NCI-H1436 treated with DMSO at 0.1 percent for 48 hours (cell line): ENCODE measurements at regions not wholly inside any gene's neighbourhood (a gene's known extent, or its start where the extent isn't known, plus 50 kb on each side); places are given as distances from the start of the nearest gene placed in this dataset.

Experiments used
- DNase-seq: peaks from one replicate; lab custom pipeline; 2025; lab: John Stamatoyannopoulos, UW

DNA sequence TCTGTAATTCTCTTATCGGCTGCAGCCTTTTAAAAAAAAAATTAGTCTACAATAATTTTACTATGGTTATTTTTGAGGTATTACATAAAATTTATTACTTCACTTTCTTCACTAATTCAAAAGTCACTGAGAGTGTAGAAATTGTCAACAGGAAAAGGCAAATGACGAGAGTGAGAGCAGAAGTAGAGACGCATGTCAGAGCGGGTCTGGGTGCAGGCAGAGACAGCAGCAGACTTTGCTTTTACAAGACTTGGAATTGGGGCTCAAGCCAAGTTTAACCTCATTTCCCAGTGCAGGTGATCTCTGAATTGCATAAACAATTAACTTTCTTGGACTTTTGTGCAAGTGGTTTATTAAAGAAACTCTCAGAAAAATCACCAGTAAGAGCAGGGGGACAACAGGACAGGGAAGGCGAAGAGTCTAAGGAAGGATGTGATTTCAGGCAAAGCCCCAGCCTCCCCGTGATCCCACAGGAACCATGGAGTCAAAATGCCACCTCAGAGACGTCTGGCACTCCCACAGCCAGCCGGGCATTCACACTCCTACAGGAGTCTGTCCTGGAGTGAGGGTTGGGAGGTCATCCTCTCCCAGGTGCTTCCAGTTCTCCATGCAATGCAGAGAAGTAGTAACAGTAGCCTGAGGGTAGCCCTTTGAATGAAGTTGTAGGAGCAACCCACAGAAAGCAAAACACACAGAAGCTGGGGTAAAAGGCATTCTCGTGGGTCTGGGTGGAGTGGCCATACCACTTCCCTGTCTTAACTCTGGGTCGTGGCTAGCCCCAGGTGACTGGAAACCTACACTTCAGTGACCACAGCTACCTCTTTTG is 274.0 kb upstream of the TGFBR2 start:
- no peak for DNase-seq

DNA sequence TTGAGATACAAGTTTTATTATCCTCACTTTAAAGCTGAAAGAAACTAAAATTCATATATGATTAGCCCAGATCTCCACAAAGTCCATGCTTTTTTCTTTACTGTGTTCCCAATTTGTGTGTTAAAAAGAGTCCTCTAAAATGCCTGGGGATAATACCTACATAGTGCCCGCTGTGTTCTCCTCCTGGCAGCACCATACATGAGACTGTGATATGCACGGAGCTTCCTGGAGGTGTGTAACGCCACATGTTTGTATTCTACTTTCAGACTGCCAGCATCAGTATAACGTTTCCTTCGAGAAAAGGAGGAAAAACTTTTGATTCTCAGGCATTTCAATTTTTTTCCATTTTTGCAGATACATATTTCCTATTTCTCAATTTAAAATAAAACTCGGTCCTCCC is 273.3 kb upstream of the TGFBR2 start:
- no peak for DNase-seq

DNA sequence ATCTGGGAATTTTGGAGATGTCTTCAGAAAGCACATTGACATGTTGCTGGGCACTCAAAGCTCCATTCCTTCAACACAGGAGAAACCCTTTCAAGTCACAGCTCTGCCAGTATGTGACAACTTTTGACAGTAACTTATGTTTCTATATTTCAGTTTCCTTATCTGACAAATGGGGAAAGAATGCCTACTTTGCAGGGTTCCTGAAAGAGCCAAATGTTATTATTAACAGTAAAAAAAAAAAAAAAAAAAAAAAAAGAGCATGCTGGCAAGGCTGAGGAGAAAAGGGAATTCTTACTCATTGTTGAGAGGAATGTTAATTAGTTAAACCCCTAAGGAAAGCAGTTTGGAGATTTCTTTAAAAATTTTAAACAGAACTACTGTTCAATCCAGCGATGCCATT is 272.5 kb upstream of the TGFBR2 start:
- no peak for DNase-seq

DNA sequence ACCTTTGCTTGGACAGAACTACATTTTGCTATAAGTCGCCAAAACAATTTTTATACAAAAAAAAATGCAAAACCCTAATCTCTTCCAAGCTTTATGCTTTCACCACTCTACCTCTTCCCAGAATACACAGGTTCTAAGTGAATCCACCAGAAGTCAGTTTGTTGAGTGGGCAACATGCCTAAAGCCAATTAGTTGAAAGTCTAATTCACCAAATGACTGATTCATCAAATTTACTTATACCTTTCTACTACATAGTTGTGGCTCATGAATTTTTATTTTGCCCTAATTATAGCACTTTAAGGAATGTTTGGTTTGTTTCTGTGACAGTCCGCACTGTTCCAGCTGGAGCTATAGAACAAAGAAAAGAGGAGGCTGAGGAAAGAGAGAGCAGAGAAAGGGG is 265.9 kb upstream of the TGFBR2 start:
- no peak for DNase-seq

DNA sequence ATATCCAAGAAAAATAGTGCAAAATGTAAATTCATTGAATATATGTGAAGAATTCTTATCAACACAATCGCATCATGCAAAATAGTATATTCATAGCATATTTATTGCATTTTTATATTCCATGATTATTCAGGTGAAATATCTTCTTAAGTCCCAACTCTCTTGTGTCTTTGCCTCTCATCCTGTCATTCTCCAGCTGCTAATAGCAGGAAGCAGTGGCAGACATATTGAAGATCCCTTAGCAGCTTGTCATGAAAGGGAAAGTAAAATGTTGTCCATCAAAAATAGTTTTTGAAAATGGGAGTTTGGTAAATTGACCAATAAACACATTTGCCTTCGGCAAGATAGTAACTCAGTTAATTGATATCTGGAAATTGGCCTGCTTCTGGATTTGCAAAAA is 265.3 kb upstream of the TGFBR2 start:
- no peak for DNase-seq

DNA sequence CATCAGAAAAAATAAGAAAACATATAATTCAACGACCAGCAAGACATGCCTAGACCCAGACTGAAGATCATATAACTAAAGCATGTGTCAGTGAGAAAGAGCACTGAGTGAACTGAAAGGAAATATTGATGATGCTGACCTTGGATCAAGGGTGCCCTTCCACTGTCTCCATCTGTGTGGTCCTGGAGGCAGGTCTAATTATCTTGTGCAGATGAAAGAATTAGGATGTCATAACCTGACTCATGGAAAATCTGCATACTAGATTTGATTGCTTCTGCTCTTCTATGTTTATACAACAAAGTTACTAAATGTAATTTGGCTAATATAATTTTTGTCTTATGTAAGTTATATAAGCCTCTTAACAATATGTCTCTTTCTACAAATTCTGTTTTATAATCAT is 264.6 kb upstream of the TGFBR2 start:
- DNase-seq, result no peak

DNA sequence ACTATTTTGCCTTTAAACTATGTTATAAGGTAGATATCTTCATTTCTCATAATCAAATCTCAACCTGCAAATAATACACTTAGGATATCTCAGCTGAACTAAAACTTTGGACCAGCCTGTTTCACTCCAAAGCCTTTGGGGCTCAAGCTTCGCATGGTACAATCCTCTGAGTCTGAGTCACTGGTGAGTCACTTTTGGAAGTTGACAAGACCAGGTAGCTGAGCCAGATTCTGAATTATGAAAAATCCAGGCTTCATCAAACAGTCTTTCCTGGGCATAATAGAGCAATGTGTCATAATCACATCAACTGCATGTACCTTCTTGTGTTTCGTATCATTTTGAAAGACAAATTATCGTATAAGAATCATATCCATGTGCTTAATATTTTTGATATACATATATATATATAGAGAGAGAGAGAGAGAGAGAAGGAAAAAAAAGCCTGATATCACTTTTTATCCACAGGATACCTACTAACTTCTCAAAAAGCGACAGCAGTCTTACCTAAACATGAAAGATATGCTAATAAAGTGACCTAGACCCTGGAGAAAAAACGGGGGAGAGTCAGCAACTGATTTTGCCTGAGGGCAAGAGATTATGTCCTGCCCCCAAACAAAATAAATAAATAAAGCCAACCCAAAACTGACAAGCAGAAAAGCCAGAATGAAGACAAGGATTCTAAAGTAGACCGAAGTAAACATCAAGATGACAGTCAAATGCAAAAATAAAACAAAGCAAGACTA is 263.9 kb upstream of the TGFBR2 start:
- DNase-seq, result no peak

DNA sequence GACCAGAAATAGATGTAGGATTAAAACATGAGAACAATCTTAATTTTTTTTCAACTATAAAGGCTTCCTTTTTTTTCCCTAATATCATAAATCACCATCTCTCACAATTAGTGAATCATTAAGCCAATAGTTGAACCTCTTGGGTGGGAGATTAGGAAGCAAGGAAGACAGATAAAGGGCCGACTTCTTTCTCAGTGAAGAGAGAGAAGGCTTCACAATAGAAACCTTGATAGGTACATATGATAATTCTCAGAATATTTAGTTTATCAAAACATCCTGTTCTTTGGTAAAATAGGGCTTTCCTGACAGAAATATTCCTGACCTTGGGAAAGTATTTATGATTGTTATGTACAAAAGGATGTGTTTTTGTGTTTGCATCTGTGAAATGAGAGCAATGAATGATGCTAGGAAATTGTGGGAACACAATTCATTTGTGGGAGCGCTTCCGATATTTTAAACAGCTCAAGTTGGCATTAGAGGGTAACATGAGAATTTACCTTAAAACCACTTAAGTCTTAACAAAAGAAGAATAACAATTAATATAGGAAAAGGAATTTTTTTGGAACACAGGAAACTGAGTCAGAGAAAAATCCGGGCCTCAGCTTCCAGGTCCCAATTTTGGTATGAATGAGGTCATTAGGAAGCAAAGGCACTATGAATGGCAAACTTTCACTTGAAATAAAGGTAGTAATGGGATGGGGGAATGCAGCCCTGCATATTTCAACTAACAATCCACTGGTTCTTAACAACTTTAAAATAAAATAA is 263.2 kb upstream of the TGFBR2 start:
- DNase-seq, result no peak

DNA sequence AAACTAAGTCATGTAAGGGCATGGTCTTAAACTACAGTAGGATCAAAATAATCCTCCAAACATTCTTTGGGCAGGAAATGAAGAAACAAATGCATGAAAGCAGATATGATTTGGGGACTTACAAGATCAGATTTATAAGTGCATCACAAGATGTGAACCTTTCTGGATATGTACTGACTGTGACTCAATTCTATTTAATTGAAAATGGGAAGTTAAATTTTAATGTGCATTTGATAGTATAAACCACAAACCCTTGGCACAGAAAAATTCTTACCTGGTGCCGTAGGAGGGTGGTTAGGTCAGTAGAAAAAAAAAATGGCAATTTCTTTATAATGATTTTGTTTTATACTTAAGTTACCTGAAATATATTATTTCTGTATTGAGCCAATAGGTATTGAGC is 262.5 kb upstream of the TGFBR2 start:
- no peak for DNase-seq

DNA sequence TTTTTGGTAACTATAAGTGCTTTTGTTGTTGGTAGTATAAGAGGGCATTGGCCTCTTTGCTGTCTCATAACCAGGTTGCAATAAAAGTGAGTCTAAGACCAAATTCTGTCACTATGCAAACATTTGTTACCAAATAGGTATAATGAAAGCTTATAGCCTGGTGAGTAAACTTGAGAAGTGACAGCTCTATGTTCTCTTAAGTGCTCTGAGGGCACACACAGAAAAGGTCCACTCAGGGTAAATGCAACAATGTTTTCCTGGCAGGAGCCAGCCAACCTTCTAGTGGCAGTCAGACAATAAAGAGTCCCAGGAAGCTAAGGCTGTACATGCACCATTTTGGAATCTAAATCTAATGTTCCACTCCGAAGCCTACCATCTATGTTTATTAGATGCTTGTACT is 262.1 kb upstream of the TGFBR2 start:
- no peak for DNase-seq

DNA sequence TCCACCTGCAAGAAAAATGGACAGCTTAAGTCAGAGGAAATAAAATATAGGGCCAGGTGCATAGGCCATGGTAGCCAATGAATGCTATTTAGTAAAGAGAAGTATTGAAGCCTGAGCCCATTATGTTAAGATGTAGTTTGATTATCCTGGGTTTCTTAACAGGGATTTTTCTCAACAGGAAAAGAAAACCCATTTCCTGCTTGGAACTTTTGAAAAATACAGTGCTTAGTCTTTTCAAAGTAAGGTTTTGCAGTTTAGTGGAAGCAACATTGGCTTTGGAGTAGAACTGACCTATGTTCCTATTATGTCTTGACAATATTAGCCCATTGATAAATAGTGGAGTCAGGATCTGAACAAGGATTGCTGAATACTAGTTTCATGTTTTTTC is 259.5 kb upstream of the TGFBR2 start:
- DNase-seq, result no peak

DNA sequence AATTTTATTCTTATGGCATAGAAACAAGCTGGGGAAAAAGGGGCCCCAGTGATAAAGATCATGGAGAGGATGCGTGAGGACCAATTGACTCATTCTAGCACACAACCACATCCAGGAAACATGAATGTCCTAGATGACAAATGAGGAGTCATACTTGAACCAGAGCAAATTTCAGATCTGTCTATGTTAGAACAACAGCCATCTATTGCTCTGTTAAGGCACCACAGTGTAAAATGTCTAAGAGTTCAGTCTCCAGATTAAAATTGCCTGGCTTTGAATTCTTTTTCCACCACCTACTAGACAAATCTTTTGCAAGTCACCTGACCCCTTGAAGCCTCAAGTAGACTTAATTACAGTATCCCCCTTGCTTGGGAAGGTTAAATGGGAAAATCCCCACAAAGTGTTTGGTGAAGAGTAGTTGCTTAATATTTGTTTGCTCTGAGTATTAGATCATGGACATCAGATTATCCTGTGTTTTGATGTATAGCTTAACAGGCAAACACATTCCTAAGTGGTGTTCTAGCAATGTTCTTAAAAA is 258.7 kb upstream of the TGFBR2 start:
- no peak for DNase-seq

DNA sequence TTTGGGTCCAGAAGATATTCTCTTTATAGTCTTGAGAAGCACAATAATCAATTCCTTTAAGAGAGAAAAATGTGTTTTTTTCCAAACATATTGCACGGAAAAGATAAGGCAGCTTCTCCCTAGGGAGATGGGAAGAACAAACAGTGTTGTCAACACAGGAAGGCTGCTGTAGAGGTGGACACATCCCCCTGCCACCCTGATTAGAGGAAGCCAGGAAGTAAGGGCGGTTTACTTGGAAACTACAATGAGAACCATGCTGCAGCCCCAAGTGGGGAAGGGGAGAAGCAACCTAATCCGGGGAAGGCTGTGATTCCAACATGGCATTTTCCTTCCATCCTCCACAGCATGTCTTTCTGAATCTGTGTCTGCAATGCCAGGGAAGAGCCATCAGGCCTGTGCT is 256.9 kb upstream of the TGFBR2 start:
- DNase-seq, result no peak

DNA sequence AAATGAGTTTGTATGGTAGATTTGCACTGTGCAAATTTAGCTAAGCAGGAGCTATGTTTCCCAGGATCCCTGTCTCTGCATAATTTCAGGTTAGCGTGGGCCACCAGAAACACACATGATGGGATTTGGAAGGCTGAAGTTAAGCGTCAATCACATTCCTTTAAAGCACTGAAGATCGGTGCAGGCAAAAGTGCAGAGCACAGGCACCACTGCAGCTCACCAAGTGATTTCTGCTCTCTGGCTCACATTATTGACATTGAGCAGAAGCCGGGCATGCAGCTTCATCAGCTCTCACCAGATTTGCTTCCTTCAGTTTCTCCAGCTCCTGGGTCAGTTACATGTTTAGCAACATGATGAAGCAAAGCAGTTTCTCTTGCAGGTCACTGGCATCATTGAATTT is 256.4 kb upstream of the TGFBR2 start:
- no peak for DNase-seq

DNA sequence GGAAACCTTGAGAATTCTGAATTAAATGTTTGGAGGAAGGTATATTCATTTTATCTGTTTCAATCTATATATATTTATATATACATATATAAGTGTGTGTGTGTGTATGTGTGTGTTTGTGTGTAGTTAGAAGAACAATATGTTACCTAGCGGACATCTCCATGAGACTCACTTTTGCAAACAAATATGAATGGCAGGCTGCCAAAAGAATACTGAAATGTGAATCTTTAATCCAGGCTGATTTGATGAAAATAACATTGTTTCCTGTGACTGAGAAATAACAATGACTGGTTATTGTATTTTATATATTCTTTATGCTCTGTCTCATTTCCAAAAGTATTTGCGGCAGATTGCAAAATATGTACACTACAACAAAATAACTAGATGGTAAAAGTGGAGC is 255.5 kb upstream of the TGFBR2 start:
- no peak for DNase-seq

DNA sequence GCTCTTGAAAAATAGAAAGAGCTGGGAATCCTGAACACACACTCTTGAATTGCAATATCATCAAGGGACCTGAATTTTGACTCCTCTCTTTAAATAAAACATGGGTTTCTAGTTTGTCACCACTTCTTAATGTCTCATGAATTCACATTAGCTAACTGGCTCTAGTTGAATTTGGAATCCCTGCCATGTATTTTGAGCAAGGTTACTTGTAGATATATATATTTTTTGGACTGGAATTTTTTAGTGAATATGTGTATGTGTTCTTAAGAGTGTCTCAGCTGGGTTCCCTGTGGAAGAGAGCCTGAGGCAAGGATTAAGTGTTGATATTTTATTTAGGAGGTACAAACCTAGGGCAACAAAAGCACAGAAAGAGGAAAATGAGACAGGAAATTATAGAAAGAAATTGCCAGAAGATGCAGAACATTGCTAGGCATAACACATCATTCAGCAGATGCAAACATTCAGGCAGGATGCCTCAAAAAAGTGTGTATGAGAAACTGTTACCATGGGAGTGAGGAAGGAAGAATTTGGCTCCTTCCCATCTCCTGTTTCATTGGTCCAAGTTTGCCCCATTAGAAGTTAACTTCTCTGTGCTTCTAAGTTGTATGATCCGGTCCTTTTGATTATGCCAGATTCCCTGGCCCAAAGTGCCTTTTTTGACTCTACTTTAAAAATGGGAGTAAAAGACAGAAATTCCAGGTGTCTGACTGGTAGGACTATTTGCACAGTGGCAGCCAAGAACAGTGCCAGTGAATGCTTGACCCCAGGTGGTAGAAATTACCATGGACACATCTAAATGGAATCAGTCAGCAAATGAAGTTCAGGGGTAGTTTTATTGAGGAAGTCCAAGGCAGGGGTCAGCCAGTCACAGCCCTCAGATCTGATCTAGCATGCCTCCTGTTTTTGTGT is 253.7 kb upstream of the TGFBR2 start:
- no peak for DNase-seq

DNA sequence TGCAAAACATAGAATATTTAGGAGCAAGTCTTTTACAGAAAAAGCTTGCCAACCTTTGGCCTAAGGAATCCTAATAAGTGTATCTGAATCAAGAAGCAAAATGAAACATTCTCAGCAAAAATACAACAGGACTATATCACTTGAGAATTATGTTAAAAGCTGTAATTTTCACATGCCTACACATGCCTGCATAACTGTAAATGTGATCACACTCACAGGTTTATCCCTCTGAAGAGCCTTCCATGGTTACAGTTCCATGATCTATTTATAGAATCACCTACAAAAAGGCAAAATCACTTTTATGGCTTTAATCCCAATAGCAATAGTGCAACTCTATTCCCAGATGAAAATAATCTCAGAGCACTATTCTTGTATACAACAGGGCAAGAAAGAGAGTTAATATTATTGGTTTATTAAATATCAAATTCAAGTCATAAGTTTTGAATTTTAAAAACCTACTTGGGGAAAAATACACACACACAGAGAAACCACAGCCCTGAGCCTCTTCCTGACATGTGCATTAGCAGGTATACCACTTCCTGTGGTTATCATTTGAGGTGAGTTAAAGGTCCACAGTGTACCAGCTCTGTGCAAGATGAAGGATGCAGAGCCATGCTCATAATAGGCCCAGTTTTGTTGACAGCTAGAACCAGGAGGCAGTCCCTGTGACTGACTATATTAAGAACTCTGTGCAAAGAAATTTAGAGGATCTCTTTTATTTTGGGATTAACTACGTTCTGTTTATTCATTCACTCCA is 252.5 kb upstream of the TGFBR2 start:
- DNase-seq, result no peak

DNA sequence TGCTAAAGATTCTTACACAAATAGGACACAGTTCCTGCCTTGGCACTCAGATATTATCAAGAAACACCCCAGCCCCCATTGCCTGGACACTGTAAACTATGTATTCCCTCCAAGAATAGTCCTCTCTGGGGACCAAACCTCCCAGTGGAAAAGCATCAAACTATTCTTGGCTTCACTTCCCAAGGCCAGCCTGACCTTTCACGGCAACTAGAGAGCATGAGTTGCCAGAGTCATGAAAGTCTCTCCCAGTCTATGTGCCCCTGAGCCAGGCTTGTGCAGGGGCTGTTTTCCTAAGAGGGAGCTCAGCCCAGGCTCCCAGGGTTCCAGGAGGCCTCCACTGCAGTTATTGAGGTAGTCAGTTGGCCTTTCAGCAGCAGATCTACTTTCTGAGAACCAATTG is 251.9 kb upstream of the TGFBR2 start:
- DNase-seq, result no peak

DNA sequence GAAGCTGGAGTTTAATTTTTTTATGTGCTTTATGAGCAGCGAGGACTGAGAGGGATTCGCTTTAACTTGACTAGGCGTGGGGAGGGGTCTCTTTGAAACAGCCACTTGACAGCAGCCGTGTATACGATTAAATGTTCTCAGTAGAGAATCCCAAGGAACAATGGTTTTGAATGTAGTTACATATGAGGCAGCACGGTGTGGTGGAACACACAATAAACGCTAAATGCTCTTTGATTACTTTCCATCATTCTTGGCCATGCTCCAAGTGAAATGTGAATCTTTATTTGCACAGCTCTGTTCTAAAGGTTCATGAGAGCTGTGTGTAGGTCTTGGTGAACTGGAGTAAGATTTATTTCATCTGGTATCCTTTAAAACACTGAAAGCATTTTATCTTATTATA is 251.4 kb upstream of the TGFBR2 start:
- peak; percentile 56 for DNase-seq

DNA sequence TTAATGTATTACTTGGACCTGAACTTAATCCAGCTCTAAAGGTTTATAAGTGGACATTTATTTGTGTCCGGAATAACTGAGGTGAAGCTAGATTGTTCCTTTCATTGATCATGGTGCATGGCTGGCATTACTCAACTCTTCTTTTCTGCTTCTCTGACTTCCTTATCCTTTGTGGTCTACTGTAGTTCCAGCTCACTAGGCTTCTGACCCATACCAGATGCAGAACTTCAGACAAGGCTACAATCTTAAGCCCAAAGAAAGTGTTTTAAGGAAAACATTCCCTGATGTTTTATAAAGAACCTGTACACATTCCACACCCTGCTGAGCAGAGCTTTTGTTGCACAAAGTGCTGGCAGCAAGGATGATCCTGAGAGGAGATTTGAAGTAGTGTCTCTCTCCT is 250.8 kb upstream of the TGFBR2 start:
- DNase-seq, result no peak
